Peyer's patch (tissue), 4 donors: ENCODE measurements at regions not wholly inside any gene's neighbourhood (a gene's known extent, or its start where the extent isn't known, plus 50 kb on each side); places are given as distances from the start of the nearest gene placed in this dataset.
"Not testable (repeated sequence)": the region's sequence is repeated elsewhere in the genome, so short reads cannot be mapped to it uniquely, and the experiment has no call there.

Experiments used
- DNase-seq, 3 donors: peaks; one replicate each; pipeline ENCODE4 v3.0.0-alpha.2; 2017 to 2019
- H3K27ac ChIP-seq, 4 donors: fragments of 200-600 bp; sonication (generic); one replicate each; pipeline ENCODE4 v1.5.1; 2016 to 2019
- H3K27me3 ChIP-seq, 2 donors: fragments of 200-600 bp; sonication (generic); one replicate each; pipeline ENCODE4 v1.5.1; 2019
- H3K36me3 ChIP-seq, 3 donors: fragments of 200-600 bp; sonication (generic); one replicate each; pipeline ENCODE4 v1.5.1; 2016 to 2019
- H3K4me1 ChIP-seq, 4 donors: fragments of 200-600 bp; sonication (generic); one replicate each; pipeline ENCODE4 v1.5.1; 2016 to 2019
- H3K4me3 ChIP-seq, 4 donors: fragments of 200-600 bp; sonication (generic); 1 replicate in 3 of 4; 2 replicates in 1 of 4; pipeline ENCODE4 v1.5.1; 2016 to 2019; ENCODE audit warnings: mild to moderate bottlenecking in 1 of 4
- H3K9me3 ChIP-seq, 4 donors: fragments of 200-600 bp; sonication (generic); one replicate each; pipeline ENCODE4 v1.5.1; 2016 to 2019; ENCODE audit warnings: mild to moderate bottlenecking in 1 of 4
- POLR2A ChIP-seq, 2 donors: fragments of 450-650 bp; IDR thresholded peaks; one replicate each; pipeline ENCODE4 v1.5.1; 2017; ENCODE audit warnings: antibody characterized with exemption in 2 of 2, mild to moderate bottlenecking in 2 of 2, moderate library complexity in 2 of 2
- TF ChIP-seq, protein P1 (sequence below), 6 experiments: fragments of 450-650 bp in 4 of 6; fragments of 200-600 bp in 2 of 6; sonication (generic) in 1 of 6; IDR thresholded peaks; one replicate each; pipeline ENCODE4 v1.5.1; 2017 to 2019; ENCODE audit warnings: antibody characterized with exemption in 6 of 6, mild to moderate bottlenecking in 3 of 6, moderate library complexity in 1 of 6

DNA sequence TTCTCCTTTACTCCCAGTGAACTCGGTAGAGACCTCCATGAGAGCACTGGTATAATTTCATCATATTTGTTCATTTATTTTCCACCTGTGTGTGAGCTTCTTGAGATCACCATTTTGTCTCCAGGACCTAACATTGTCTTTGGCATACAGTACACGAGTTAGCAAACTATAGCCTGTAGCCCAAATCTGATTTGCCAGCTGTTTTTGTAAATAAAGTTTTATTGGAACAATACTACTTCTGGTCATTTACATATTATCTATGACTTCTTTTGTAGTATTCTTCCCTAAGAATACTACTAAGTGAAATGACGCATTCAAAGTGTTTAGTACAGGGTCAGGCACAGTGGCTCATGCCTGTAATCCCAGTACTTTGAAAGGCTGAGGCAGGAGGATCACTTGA is 449.5 kb downstream of the PLPP3 start:
- no peaks in the 10 kb centered on the region for H3K9me3 ChIP-seq
- no peak overlapping the region for H3K4me3 ChIP-seq
- no peaks in the 10 kb centered on the region for H3K27me3 ChIP-seq
- TF ChIP-seq POLR2A (IDR thresholded peaks at IDR 0.05) = no peak
- TF ChIP-seq, protein P1, sequence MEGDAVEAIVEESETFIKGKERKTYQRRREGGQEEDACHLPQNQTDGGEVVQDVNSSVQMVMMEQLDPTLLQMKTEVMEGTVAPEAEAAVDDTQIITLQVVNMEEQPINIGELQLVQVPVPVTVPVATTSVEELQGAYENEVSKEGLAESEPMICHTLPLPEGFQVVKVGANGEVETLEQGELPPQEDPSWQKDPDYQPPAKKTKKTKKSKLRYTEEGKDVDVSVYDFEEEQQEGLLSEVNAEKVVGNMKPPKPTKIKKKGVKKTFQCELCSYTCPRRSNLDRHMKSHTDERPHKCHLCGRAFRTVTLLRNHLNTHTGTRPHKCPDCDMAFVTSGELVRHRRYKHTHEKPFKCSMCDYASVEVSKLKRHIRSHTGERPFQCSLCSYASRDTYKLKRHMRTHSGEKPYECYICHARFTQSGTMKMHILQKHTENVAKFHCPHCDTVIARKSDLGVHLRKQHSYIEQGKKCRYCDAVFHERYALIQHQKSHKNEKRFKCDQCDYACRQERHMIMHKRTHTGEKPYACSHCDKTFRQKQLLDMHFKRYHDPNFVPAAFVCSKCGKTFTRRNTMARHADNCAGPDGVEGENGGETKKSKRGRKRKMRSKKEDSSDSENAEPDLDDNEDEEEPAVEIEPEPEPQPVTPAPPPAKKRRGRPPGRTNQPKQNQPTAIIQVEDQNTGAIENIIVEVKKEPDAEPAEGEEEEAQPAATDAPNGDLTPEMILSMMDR (IDR thresholded peaks at IDR 0.05) = no peak
- no peaks in the 10 kb centered on the region for H3K36me3 ChIP-seq
- no peak for DNase-seq
- H3K27ac ChIP-seq = no peak overlapping the region
- H3K4me1 ChIP-seq = no peaks in the 10 kb centered on the region

DNA sequence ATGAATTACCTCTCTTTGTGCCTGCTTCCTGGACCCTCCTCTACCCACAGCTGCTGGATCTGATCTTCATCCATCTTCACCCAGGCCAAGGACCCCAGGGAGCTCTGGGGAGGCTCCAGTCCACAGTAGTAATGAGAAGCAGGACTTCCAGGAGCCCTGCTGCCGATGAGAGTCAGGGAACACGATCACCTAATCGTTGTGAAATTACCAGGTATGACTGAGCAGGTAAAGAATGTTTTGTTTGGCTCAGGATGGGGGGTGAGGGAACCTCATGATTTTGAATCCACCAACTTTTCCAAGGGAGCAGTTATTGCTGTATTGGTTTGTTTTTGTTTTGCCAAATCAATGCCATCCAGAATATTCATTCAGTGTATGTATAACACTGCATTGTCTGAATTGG is 454.0 kb downstream of the PLPP3 start:
- H3K9me3 ChIP-seq = no peaks in the 10 kb centered on the region
- no peaks in the 10 kb centered on the region for H3K36me3 ChIP-seq
- TF ChIP-seq, protein P1 (IDR thresholded peaks at IDR 0.05) = no peak
- no peak for TF ChIP-seq POLR2A (IDR thresholded peaks at IDR 0.05)
- H3K27ac ChIP-seq = no peak overlapping the region
- no peaks in the 10 kb centered on the region for H3K27me3 ChIP-seq
- H3K4me1 ChIP-seq = no peaks in the 10 kb centered on the region
- H3K4me3 ChIP-seq = no peak overlapping the region
- no peak for DNase-seq

DNA sequence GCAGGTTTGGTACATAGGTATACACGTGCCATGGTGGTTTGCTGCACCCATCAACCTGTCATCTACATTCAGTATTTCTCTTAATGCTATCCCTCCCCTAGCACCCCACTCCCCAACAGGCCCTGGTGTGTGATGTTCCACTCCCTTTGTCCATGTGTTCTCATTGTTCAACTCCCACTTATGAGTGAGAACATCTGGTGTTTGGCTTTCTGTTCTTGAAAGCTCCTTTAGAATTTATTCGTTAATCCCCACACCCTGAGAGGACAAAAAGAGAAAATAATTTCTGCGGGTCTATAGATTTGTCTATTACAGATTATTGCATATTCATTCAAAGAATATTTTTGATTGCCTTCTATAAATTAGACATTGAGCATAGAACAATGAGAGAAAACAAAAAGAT is 455.5 kb downstream of the PLPP3 start:
- TF ChIP-seq, protein P1 (IDR thresholded peaks at IDR 0.05) = no peak
- no peak for TF ChIP-seq POLR2A (IDR thresholded peaks at IDR 0.05)
- no peak for DNase-seq
- H3K27me3 ChIP-seq = no peaks in the 10 kb centered on the region
- H3K9me3 ChIP-seq = no peaks in the 10 kb centered on the region
- no peak overlapping the region for H3K4me3 ChIP-seq
- H3K27ac ChIP-seq = no peak overlapping the region
- no peaks in the 10 kb centered on the region for H3K36me3 ChIP-seq
- H3K4me1 ChIP-seq = no peaks in the 10 kb centered on the region

DNA sequence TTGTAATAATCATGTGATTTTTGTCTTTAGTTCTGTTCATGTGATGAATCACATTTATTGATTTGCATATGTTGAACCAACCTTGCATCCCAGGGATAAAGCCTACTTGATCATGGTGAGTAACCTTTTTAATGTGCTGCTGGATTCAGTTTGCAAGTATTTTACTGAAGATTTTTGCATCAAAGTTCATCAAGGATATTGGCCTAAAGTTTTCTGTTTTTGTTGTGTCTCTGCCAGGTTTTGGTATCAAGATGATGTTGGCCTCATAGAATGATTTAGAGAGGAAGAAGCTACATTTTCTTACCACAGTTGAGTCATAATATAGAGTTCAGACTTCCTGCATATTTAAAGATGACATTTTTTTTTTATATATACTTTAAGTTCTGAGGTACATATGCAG is 455.9 kb downstream of the PLPP3 start:
- H3K27me3 ChIP-seq = no peaks in the 10 kb centered on the region
- no peak for DNase-seq
- TF ChIP-seq, protein P1 (IDR thresholded peaks at IDR 0.05) = no peak
- no peak for TF ChIP-seq POLR2A (IDR thresholded peaks at IDR 0.05)

GRCh38 chr1:56120021-56120420 is 459.3 kb downstream of the PLPP3 start:
- Histone ChIP-seq H3K27me3 (no peaks in the 10 kb centered on the region), H3K4me3 (no peak overlapping the region), H3K9me3 (no peaks in the 10 kb centered on the region), H3K4me1 (no peaks in the 10 kb centered on the region), H3K27ac (no peak overlapping the region), H3K36me3 (no peaks in the 10 kb centered on the region)
- no peak for TF ChIP-seq POLR2A (IDR thresholded peaks at IDR 0.05)
- TF ChIP-seq, protein P1 (IDR thresholded peaks at IDR 0.05) = no peak
- no peak for DNase-seq

More for the DNA sequence above, 455.9 kb downstream of the PLPP3 start:
- Histone ChIP-seq H3K9me3 (no peaks in the 10 kb centered on the region), H3K27ac (no peak overlapping the region), H3K4me3 (no peak overlapping the region), H3K4me1 (no peaks in the 10 kb centered on the region), H3K36me3 (no peaks in the 10 kb centered on the region)

DNA sequence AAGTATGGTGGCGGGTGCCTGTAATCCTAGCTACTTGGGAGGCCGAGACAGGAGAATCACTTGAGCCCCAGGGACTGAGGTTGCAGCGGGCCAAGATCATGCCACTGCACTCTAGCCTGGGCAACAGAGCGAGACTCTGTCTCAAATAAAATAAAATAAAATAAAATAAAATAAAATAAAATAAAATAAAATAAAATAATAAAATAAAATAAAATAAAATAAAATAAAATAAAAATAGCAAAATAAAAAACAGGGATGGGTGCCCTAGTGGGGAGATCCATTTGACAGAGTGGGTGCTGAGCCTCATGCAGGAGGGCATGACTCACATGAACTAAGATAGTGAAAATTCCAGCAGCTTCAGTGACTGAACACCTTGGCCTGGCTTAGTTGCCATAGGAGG is 460.7 kb downstream of the PLPP3 start:
- H3K4me1 ChIP-seq, H3K4me3 ChIP-seq, H3K36me3 ChIP-seq, H3K9me3 ChIP-seq, H3K27ac ChIP-seq, DNase-seq, H3K27me3 ChIP-seq: not testable (repeated sequence)
